Stimulated activated CD4-positive, alpha-beta T cell treated with anti-CD3 and anti-CD28 coated beads, Interleukin-2, amount 100 ng/mL, for 24 hours (primary cell): ENCODE measurements at regions not wholly inside any gene's neighbourhood (a gene's known extent, or its start where the extent isn't known, plus 50 kb on each side); places are given as distances from the start of the nearest gene placed in this dataset.

Source experiments
- DNase-seq, 2 donors: peaks; one replicate each; pipeline ENCODE4 v3.0.0-alpha.2; 2020

- DNase-seq: no peak
Measured at GRCh38 chr3:5270666-5271371, 83.3 kb downstream of the EDEM1 start.

GRCh38 chr3:5271372-5271683 is 83.8 kb downstream of the EDEM1 start:
- DNase-seq: no peak

GRCh38 chr3:5272387-5272786 is 84.9 kb downstream of the EDEM1 start:
- no peak for DNase-seq

GRCh38 chr3:5274091-5274490 is 86.6 kb downstream of the EDEM1 start:
- DNase-seq: no peak

GRCh38 chr3:5275529-5275928 is 88.0 kb downstream of the EDEM1 start:
- DNase-seq: no peak

GRCh38 chr3:5276934-5277333 is 89.4 kb downstream of the EDEM1 start:
- no peak for DNase-seq

- DNase-seq: no peak
Measured at GRCh38 chr3:5277612-5278236, 90.2 kb downstream of the EDEM1 start.

GRCh38 chr3:5278666-5279065 is 91.2 kb downstream of the EDEM1 start:
- DNase-seq: no peak

GRCh38 chr3:5282703-5283102 is 95.2 kb downstream of the EDEM1 start:
- no peak for DNase-seq

- DNase-seq: no peak
Measured at GRCh38 chr3:5285439-5285838, 97.9 kb downstream of the EDEM1 start.

GRCh38 chr3:5290915-5291314 is 103.4 kb downstream of the EDEM1 start:
- DNase-seq: no peak

- no peak for DNase-seq
Measured at GRCh38 chr3:5292512-5292911, 105.0 kb downstream of the EDEM1 start.

- no peak for DNase-seq
Measured at GRCh38 chr3:5293207-5293606, 105.7 kb downstream of the EDEM1 start.

- no peak for DNase-seq
Measured at GRCh38 chr3:5294356-5294755, 106.8 kb downstream of the EDEM1 start.

GRCh38 chr3:5295191-5295690 is 107.7 kb downstream of the EDEM1 start:
- DNase-seq: no peak

GRCh38 chr3:5296362-5296761 is 108.9 kb downstream of the EDEM1 start:
- DNase-seq: no peak

GRCh38 chr3:5297895-5298294 is 110.4 kb downstream of the EDEM1 start:
- no peak for DNase-seq

- DNase-seq: no peak
Measured at GRCh38 chr3:5298453-5298852, 110.9 kb downstream of the EDEM1 start.

- no peak for DNase-seq
Measured at GRCh38 chr3:5299161-5299560, 111.7 kb downstream of the EDEM1 start.

- DNase-seq: no peak
Measured at GRCh38 chr3:5300638-5301037, 113.1 kb downstream of the EDEM1 start.

- no peak for DNase-seq
Measured at GRCh38 chr3:5301651-5302297, 114.3 kb downstream of the EDEM1 start.

GRCh38 chr3:5302661-5303060 is 115.2 kb downstream of the EDEM1 start:
- no peak for DNase-seq

- no peak for DNase-seq
Measured at GRCh38 chr3:5304188-5304587, 116.7 kb downstream of the EDEM1 start.
